ENCODE measurements at regions not wholly inside any gene's neighbourhood (a gene's known extent, or its start where the extent isn't known, plus 50 kb on each side); places are given as distances from the start of the nearest gene placed in this dataset.

DNA sequence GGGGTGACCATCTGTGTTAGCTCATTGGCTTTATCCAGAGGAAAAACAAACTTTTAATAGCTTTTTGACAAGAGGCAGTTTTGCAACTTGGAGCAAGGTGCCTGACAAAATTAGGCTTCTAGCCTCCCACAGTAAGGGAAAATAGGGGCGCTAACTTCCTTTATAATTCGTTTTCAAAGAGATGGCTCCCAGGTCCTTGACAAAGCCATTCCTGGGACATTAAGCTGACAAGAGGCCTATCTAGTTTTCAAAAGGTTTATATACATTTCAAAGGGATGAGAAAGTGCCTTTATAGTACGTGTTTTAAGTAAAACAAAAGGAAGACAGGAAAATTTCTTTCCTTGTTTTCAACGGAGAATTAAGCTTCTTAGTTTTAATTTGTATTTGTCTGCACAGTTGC is 159.4 kb upstream of the GCFC2 start:
- no TSS peak for BruUV-seq (replicated peaks)
- CTCF ChIA-PET (ENCODE audit: low intra/inter-chr PET ratio, low total read pairs): no interaction called here
- FAIRE-seq (no peak), ATAC-seq (no peak), DNase-seq (ENCODE audit: low spot score) (no peak)
- intact Hi-C loops (cut with micrococcal nuclease; ENCODE audit: unreplicated experiment): no loop called here
- Histone ChIP-seq H3K27ac (ENCODE audit: extremely low read length, insufficient read depth, low read length) (no peak overlapping the region), H3K4me1 (ENCODE audit: insufficient read depth, low read length) (peaks cover 9% of the 10 kb centered on the region), H3K4me2 (ENCODE audit: low read depth, low read length) (no peak overlapping the region), H3K27me3 (ENCODE audit: control insufficient read depth in 1 of 2, insufficient read depth in 2 of 2, low read length in 2 of 2) (peaks cover 2 to 3% of the 10 kb centered on the region in 2 experiments; a peak in 2 of 5 replicates), H3K79me2 (ENCODE audit: insufficient read depth, low read length) (no peaks in the 10 kb centered on the region), H2AFZ (ENCODE audit: low read length) (no peak overlapping the region), H3K9me3 (ENCODE audit: low read length) (no peaks in the 10 kb centered on the region), H3K9ac (ENCODE audit: insufficient read depth, low read depth, low read length) (no peak overlapping the region), H4K20me1 (ENCODE audit: insufficient read depth, low read length) (no peaks in the 10 kb centered on the region), H3K4me3 (replicated peaks in 1 of 3; ENCODE audit: insufficient read depth in 1 of 3, low read depth in 2 of 3, low read length in 3 of 3) (no peak overlapping the region), H3K36me3 (replicated peaks in 1 of 2; ENCODE audit: control insufficient read depth in 1 of 2, insufficient read depth in 2 of 2, low read length in 2 of 2) (no peaks in the 10 kb centered on the region)
- in situ Hi-C loops (cut with HindIII; ENCODE audit: extremely low pct_ligation_motif_present, low pct_unique_long_range_greater_than_20kb): no loop called here
- TF ChIP-seq ZNF326 (CRISPR knock-in tag; IDR thresholded peaks at IDR 0.05; ENCODE audit: borderline replicate concordance): no peak
- no peak for TF ChIP-seq MYPOP (CRISPR knock-in tag; IDR thresholded peaks at IDR 0.05)
- TF ChIP-seq DR1 (CRISPR knock-in tag; IDR thresholded peaks at IDR 0.05): no peak
- no peak for TF ChIP-seq CCAR2 (optimal IDR thresholded peaks at IDR 0.05; ENCODE audit: low read depth, low read length)
- no peak for TF ChIP-seq ZNF850 (CRISPR knock-in tag; conservative IDR thresholded peaks at IDR 0.05)
- POLR2A ChIA-PET: no interaction called here
- WGBS (ENCODE audit: low lambda C conversion rate): 25% methylated on average over 4 of the region's 4 CpGs

GRCh38 chr2:75865702-75866101 is 155.0 kb upstream of the GCFC2 start:
- in situ Hi-C loops (cut with HindIII; ENCODE audit: extremely low pct_ligation_motif_present, low pct_unique_long_range_greater_than_20kb) (no loop called here), intact Hi-C loops (cut with micrococcal nuclease; ENCODE audit: unreplicated experiment) (no loop called here)
- ChIA-PET POLR2A (no interaction called here), CTCF (ENCODE audit: low intra/inter-chr PET ratio, low total read pairs) (no interaction called here)
- H3K79me2 ChIP-seq (ENCODE audit: insufficient read depth, low read length): no peaks in the 10 kb centered on the region
- peak overlapping the region; percentile 15; the same call in 1 of the 2 replicates for H3K4me2 ChIP-seq (ENCODE audit: low read depth, low read length)
- no peak overlapping the region for H3K9ac ChIP-seq (ENCODE audit: insufficient read depth, low read depth, low read length)
- H3K4me1 ChIP-seq (ENCODE audit: insufficient read depth, low read length): peaks cover 13% of the 10 kb centered on the region
- H2AFZ ChIP-seq (ENCODE audit: low read length): no peak overlapping the region
- peak; percentile 83 for FAIRE-seq
- H3K27ac ChIP-seq (ENCODE audit: extremely low read length, insufficient read depth, low read length): no peak overlapping the region
- H3K36me3 ChIP-seq (replicated peaks in 1 of 2; ENCODE audit: control insufficient read depth in 1 of 2, insufficient read depth in 2 of 2, low read length in 2 of 2): no peaks in the 10 kb centered on the region
- H3K9me3 ChIP-seq (ENCODE audit: low read length): no peaks in the 10 kb centered on the region
- ATAC-seq: peak; percentile 84
- DNase-seq (ENCODE audit: low spot score): peak; percentile 32
- H4K20me1 ChIP-seq (ENCODE audit: insufficient read depth, low read length): no peaks in the 10 kb centered on the region
- under 1% methylated on average over 8 of the region's 8 CpGs for WGBS (ENCODE audit: low lambda C conversion rate)
- no peak overlapping the region for H3K4me3 ChIP-seq (replicated peaks in 1 of 3; ENCODE audit: insufficient read depth in 1 of 3, low read depth in 2 of 3, low read length in 3 of 3)
- no TSS peak for BruUV-seq (replicated peaks)
- no peaks in the 10 kb centered on the region; a peak in 1 of 5 replicates for H3K27me3 ChIP-seq (ENCODE audit: control insufficient read depth in 1 of 2, insufficient read depth in 2 of 2, low read length in 2 of 2)
- peak; percentile 58 for TF ChIP-seq POGZ (CRISPR knock-in tag; IDR thresholded peaks at IDR 0.05)
- TF ChIP-seq ZNF607 (CRISPR knock-in tag; IDR thresholded peaks at IDR 0.05; ENCODE audit: borderline replicate concordance): no peak
- peak; percentile 68 for TF ChIP-seq HNF4A (CRISPR knock-in tag; IDR thresholded peaks at IDR 0.05)
- TF ChIP-seq, protein P1, sequence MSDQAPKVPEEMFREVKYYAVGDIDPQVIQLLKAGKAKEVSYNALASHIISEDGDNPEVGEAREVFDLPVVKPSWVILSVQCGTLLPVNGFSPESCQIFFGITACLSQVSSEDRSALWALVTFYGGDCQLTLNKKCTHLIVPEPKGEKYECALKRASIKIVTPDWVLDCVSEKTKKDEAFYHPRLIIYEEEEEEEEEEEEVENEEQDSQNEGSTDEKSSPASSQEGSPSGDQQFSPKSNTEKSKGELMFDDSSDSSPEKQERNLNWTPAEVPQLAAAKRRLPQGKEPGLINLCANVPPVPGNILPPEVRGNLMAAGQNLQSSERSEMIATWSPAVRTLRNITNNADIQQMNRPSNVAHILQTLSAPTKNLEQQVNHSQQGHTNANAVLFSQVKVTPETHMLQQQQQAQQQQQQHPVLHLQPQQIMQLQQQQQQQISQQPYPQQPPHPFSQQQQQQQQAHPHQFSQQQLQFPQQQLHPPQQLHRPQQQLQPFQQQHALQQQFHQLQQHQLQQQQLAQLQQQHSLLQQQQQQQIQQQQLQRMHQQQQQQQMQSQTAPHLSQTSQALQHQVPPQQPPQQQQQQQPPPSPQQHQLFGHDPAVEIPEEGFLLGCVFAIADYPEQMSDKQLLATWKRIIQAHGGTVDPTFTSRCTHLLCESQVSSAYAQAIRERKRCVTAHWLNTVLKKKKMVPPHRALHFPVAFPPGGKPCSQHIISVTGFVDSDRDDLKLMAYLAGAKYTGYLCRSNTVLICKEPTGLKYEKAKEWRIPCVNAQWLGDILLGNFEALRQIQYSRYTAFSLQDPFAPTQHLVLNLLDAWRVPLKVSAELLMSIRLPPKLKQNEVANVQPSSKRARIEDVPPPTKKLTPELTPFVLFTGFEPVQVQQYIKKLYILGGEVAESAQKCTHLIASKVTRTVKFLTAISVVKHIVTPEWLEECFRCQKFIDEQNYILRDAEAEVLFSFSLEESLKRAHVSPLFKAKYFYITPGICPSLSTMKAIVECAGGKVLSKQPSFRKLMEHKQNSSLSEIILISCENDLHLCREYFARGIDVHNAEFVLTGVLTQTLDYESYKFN (CRISPR knock-in tag; conservative IDR thresholded peaks at IDR 0.05): peak; percentile 74
- TF ChIP-seq ARID5B (CRISPR knock-in tag; IDR thresholded peaks at IDR 0.05): peak; percentile 44; the same call in 1 of the 2 replicates
- TF ChIP-seq FOXO1 (CRISPR knock-in tag; IDR thresholded peaks at IDR 0.05): peak; percentile 53; the same call in 1 of the 2 replicates
